ENCODE measurements at regions not wholly inside any gene's neighbourhood (a gene's known extent, or its start where the extent isn't known, plus 50 kb on each side); places are given as distances from the start of the nearest gene placed in this dataset.

GRCh38 chr10:120272350-120272749 is 184.7 kb upstream of the PLPP4 start:
- no peak for TF ChIP-seq ATOH8 (CRISPR knock-in tag; IDR thresholded peaks at IDR 0.05; ENCODE audit: low read depth)
- no peak for TF ChIP-seq CHD4 (IDR thresholded peaks at IDR 0.05; ENCODE audit: borderline replicate concordance)
- TF ChIP-seq ZC3H11A (IDR thresholded peaks at IDR 0.05): no peak
- no peak for TF ChIP-seq REST (IDR thresholded peaks at IDR 0.05)
- TF ChIP-seq RNF2 (IDR thresholded peaks at IDR 0.05; ENCODE audit: borderline replicate concordance, low read depth): no peak
- no peak for TF ChIP-seq ZFP36 (IDR thresholded peaks at IDR 0.05; ENCODE audit: borderline replicate concordance, partially characterized antibody)
- no peak for TF ChIP-seq NR3C1 (IDR thresholded peaks at IDR 0.05)
- TF ChIP-seq RFX5 (IDR thresholded peaks at IDR 0.05): no peak
- TF ChIP-seq HEYL (CRISPR knock-in tag; IDR thresholded peaks at IDR 0.05): no peak
- TF ChIP-seq HDAC2 (IDR thresholded peaks at IDR 0.05): no peak
- no peak for TF ChIP-seq CBX2 (IDR thresholded peaks at IDR 0.05; ENCODE audit: borderline replicate concordance, low read depth)
- no peak for TF ChIP-seq EHF (CRISPR knock-in tag; IDR thresholded peaks at IDR 0.05)
- no peak for TF ChIP-seq HMGXB4 (CRISPR knock-in tag; IDR thresholded peaks at IDR 0.05; ENCODE audit: borderline replicate concordance)
- TF ChIP-seq CEBPB (IDR thresholded peaks at IDR 0.05): no peak
- no peak for TF ChIP-seq FOXS1 (CRISPR knock-in tag; IDR thresholded peaks at IDR 0.05)
- no peak for TF ChIP-seq RCOR1 (IDR thresholded peaks at IDR 0.05; ENCODE audit: low read depth, low read length)
- TF ChIP-seq POLR2AphosphoS2 (conservative IDR thresholded peaks at IDR 0.05; ENCODE audit: low read length): no peak
- no peak for TF ChIP-seq TFCP2L1 (CRISPR knock-in tag; IDR thresholded peaks at IDR 0.05)
- TF ChIP-seq SMC3 (IDR thresholded peaks at IDR 0.05): no peak
- H3K9me3 ChIP-seq: no peaks in the 10 kb centered on the region
- CTCF ChIA-PET: no interaction called here
- FAIRE-seq: no peak
- no peak overlapping the region for H3K27ac ChIP-seq
- POLR2A ChIA-PET: no interaction called here
- no peak for DNase-seq (ENCODE audit: low read depth in 1 of 2, low spot score in 1 of 2)
- no peak overlapping the region for H3K4me3 ChIP-seq
- 57% methylated on average over 2 of the region's 2 CpGs for WGBS (ENCODE audit: missing lambda C conversion rate)
- H3K4me1 ChIP-seq: no peaks in the 10 kb centered on the region
- no peak for ATAC-seq
- no peak overlapping the region for H3K4me2 ChIP-seq

GRCh38 chr10:120278069-120278468 is 179.0 kb upstream of the PLPP4 start:
- no peak for ATAC-seq
- H3K4me3 ChIP-seq: no peak overlapping the region
- no peak for FAIRE-seq
- no peak for DNase-seq (ENCODE audit: low read depth in 1 of 2, low spot score in 1 of 2)
- POLR2A ChIA-PET: no interaction called here
- H3K4me2 ChIP-seq: no peak overlapping the region
- WGBS (ENCODE audit: missing lambda C conversion rate): 0% methylated on average over 1 of the region's 1 CpG
- H3K27ac ChIP-seq: no peak overlapping the region
- TF ChIP-seq GATA3 (IDR thresholded peaks at IDR 0.05; ENCODE audit: borderline replicate concordance) (no peak), HEYL (CRISPR knock-in tag; IDR thresholded peaks at IDR 0.05) (no peak), ESRRA (IDR thresholded peaks at IDR 0.05; ENCODE audit: borderline replicate concordance, low read length) (no peak), RAD21 (conservative IDR thresholded peaks at IDR 0.05 in 1 of 2, IDR thresholded peaks at IDR 0.05 in 1 of 2) (no peak), MAZ (IDR thresholded peaks at IDR 0.05; ENCODE audit: borderline replicate concordance, low read depth, low read length) (no peak), CEBPB (IDR thresholded peaks at IDR 0.05) (no peak), USF2 (IDR thresholded peaks at IDR 0.05) (no peak), NR3C1 (IDR thresholded peaks at IDR 0.05) (no peak)
- no peaks in the 10 kb centered on the region for H3K4me1 ChIP-seq
- CTCF ChIA-PET: no interaction called here
- no peaks in the 10 kb centered on the region for H3K9me3 ChIP-seq
